Subcutaneous abdominal adipose tissue (tissue), 5 donors: ENCODE measurements at regions not wholly inside any gene's neighbourhood (a gene's known extent, or its start where the extent isn't known, plus 50 kb on each side); places are given as distances from the start of the nearest gene placed in this dataset.
"Not testable (repeated sequence)": the region's sequence is repeated elsewhere in the genome, so short reads cannot be mapped to it uniquely, and the experiment has no call there.

Source experiments
- H3K27ac ChIP-seq: one replicate; pipeline ENCODE4 v1.7.0; 2013; ENCODE audit warnings: low read depth, mild to moderate bottlenecking, inconsistent platforms, low read length, moderate library complexity
- H3K27me3 ChIP-seq, 5 donors: one replicate each; pipeline ENCODE4 v1.7.0; 2013; ENCODE audit warnings: low read length in 5 of 5, inconsistent platforms in 1 of 5; ENCODE audit not compliant: control insufficient read depth in 5 of 5, insufficient read depth in 4 of 5
- H3K36me3 ChIP-seq, 5 donors: one replicate each; pipeline ENCODE4 v1.7.0; 2013; ENCODE audit warnings: low read length in 5 of 5; ENCODE audit not compliant: control insufficient read depth in 5 of 5, insufficient read depth in 5 of 5
- H3K4me1 ChIP-seq, 5 donors: one replicate each; pipeline ENCODE4 v1.7.0; 2013; ENCODE audit warnings: low read length in 5 of 5, mild to moderate bottlenecking in 3 of 5, moderate library complexity in 1 of 5; ENCODE audit not compliant: control insufficient read depth in 5 of 5, insufficient read depth in 5 of 5
- H3K4me3 ChIP-seq, 5 donors: one replicate each; pipeline ENCODE4 v1.7.0; 2013; ENCODE audit warnings: low read length in 5 of 5, low read depth in 1 of 5
- H3K9ac ChIP-seq, 5 donors: one replicate each; pipeline ENCODE4 v1.7.0; 2013; ENCODE audit warnings: low read length in 5 of 5, mild to moderate bottlenecking in 4 of 5, moderate library complexity in 3 of 5
- H3K9me3 ChIP-seq, 5 donors: one replicate each; pipeline ENCODE4 v1.7.0; 2013; ENCODE audit warnings: low read length in 5 of 5; ENCODE audit not compliant: control insufficient read depth in 5 of 5
- donor health status: healthy.
- donor health status: healthy.
- donor health status: healthy.
- donor health status: healthy.
- donor health status: healthy.

DNA sequence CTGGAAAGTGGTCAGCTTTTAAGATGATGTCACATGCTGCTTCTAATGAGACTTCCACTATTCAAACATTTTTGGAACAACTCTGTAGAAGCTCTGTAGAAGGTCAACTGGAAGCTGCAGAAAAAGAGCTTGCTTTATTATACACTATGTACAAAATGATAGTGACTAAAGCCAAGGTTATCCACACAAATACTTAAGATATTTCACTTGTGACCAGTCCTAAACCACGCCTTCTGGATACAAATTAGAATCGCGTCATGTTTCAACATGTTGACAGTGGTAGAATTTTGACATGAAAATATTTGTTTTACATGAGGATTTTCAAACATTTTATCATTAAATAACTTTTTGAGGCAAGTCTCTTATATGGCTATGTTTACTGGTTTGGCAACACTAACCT is 499.6 kb upstream of the PHF14 start:
- Histone ChIP-seq H3K9ac (no peak overlapping the region), H3K9me3 (no peaks in the 10 kb centered on the region), H3K27me3 (no peaks in the 10 kb centered on the region), H3K4me1 (no peaks in the 10 kb centered on the region), H3K27ac (no peak overlapping the region), H3K36me3 (no peaks in the 10 kb centered on the region), H3K4me3 (no peak overlapping the region)

DNA sequence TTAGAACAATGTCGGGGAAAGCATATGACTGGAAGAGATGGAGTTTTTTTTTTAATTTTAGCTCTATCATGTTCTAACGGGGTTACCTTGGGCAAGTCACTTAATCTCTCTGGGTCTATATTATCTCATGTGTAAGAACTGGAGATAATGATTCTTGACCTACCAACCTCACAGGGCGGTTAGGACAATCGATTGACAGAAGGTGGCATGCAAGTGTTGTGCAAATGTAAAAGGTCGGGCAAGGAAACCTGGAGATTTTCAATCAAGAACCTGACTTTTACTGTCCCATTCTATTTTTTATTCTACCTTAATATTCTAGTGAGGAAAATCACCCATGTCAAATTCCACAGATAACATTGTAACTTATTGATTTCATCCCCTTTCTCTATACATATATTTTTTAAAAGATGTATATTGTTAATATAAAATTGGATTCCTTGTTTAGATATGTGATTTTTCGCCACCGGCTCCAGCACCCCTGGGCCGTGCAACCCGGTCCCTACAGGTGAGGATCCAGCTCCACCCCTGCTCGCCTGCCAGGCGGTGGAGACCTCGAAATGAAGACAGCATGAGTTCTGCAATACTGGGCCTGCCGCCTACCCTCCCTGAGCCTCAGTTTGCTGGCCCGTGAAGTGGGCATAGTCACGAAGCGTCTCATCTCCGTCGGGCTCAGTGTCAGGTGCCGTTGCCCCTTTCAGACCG is 497.6 kb upstream of the PHF14 start:
- no peak overlapping the region for H3K9ac ChIP-seq
- no peak overlapping the region for H3K27ac ChIP-seq
- no peaks in the 10 kb centered on the region for H3K27me3 ChIP-seq
- H3K4me1 ChIP-seq: no peaks in the 10 kb centered on the region
- no peaks in the 10 kb centered on the region for H3K36me3 ChIP-seq
- H3K9me3 ChIP-seq: no peaks in the 10 kb centered on the region
- H3K4me3 ChIP-seq: no peak overlapping the region

DNA sequence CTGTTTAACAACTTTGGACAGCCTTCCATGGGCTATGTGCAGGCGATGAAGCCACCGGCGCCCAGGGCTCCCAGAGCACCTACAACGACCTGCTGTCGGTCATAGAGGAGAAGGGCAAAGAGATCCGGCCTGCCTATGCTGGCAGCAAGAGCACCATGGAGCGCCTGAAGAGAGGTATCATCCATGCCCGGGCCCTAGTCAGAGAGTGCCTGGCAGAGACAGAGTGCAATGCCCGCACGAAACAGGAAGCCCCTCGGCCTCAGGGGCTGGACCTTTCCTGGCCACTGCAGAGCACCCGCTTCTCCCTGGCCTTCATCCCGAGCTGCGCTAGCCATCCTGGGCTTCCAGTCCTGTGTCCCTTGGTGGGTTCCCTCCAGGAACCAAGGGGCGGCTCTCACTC is 497.0 kb upstream of the PHF14 start:
- Histone ChIP-seq H3K9ac (no peak overlapping the region), H3K9me3 (no peaks in the 10 kb centered on the region), H3K4me1 (no peaks in the 10 kb centered on the region), H3K27me3 (no peaks in the 10 kb centered on the region), H3K27ac (no peak overlapping the region), H3K4me3 (no peak overlapping the region), H3K36me3 (no peaks in the 10 kb centered on the region)

DNA sequence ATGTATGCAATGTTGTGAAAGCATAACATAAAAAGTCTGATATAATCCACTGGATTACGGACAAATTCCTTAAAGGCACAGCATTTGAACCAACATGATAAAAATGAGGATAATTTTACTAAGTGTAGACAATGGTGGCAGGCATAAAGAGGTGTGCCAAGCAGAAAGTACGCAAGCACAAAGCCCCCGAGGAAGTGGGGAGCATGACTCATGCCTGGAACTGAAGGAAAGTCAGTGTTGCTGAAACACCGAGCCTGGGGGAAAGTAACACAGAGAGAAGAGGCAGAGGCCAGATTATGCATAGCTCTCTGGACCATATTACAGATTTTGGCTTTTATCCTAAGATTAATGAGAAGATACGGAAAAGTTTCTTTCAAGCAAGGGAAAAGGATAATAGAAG is 490.0 kb upstream of the PHF14 start:
- Histone ChIP-seq H3K9me3 (no peaks in the 10 kb centered on the region), H3K9ac (no peak overlapping the region), H3K4me1 (no peaks in the 10 kb centered on the region), H3K36me3 (no peaks in the 10 kb centered on the region), H3K4me3 (no peak overlapping the region), H3K27ac (no peak overlapping the region), H3K27me3 (no peaks in the 10 kb centered on the region)

DNA sequence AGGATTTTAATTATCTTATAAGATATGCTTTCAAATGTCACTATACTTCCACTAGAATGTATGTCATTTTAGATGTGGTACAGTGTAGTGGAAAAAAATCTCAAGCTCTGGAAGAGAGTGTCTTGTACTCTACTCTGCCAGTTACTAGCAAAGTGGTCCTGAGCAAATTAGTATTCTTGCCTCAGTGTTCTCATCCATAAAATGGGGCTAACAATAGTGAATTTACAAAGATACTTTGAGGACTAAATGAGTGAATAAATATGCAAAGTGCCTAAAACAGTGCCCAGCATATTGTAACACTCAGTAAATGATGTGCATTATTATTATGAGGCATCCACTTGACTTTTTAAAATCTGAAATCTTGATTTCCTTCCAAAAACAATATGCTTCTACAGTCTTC is 488.9 kb upstream of the PHF14 start:
- no peaks in the 10 kb centered on the region for H3K27me3 ChIP-seq
- no peak overlapping the region for H3K9ac ChIP-seq
- H3K4me3 ChIP-seq: no peak overlapping the region
- H3K27ac ChIP-seq: no peak overlapping the region
- no peaks in the 10 kb centered on the region for H3K36me3 ChIP-seq
- no peaks in the 10 kb centered on the region for H3K9me3 ChIP-seq
- no peaks in the 10 kb centered on the region for H3K4me1 ChIP-seq

DNA sequence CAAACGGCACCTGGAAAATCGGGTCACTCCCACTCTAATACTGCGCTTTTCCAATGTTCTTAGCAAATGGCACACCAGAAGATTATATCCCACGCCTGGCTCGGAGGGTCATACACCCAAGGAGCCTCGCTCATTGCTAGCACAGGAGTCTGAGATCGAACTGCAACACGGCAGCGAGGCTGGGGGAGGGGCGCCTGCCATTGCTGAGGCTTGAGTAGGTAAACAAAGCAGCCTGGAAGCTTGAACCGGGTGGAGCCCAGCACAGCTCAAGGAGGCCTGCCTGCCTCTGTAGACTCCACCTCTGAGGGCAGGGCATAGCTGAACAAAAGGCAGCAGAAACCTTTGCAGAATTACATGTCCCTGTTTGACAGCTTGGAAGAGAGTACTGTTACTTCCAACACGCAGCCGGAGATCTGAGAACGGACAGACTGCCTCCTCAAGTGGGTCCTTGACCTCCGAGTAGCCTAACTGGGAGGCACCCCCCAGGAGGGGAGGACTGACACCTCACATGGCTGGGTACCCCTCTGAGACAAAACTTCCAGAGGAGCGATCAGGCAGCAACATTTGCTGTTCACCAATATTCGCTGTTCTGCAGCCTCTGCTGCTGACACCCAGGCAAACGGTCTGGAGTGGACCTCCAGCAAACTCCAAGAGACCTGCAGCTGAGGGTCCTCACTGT is 472.3 kb upstream of the PHF14 start:
- H3K4me3 ChIP-seq, H3K27me3 ChIP-seq, H3K36me3 ChIP-seq, H3K27ac ChIP-seq, H3K9ac ChIP-seq, H3K4me1 ChIP-seq: not testable (repeated sequence)
- peaks cover 0 to 11% (median 2%) of the 10 kb centered on the region in 5 donors for H3K9me3 ChIP-seq

DNA sequence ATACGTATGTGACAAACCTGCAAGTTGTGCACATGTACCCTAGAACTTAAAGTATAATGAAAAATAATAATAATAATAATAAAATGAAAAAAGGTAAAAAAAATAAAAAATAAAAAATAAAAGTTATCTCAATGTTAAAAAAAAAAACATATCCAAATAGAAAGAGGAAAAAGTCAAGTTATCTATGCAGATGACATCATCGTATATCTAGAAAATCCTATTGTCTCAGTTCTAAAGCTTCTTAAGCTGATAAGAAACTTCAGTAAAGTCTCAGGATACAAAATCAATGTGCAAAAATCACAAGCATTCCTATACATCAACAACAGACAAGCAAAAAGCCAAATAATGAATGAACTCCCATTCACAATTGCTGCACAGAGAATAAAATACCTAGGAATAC is 466.6 kb upstream of the PHF14 start:
- no peaks in the 10 kb centered on the region for H3K36me3 ChIP-seq
- no peak overlapping the region for H3K4me3 ChIP-seq
- H3K9ac ChIP-seq: no peak overlapping the region
- no peak overlapping the region for H3K27ac ChIP-seq
- no peaks in the 10 kb centered on the region for H3K27me3 ChIP-seq
- peaks cover 0 to 7% (median 3%) of the 10 kb centered on the region in 5 donors for H3K9me3 ChIP-seq
- no peaks in the 10 kb centered on the region for H3K4me1 ChIP-seq

DNA sequence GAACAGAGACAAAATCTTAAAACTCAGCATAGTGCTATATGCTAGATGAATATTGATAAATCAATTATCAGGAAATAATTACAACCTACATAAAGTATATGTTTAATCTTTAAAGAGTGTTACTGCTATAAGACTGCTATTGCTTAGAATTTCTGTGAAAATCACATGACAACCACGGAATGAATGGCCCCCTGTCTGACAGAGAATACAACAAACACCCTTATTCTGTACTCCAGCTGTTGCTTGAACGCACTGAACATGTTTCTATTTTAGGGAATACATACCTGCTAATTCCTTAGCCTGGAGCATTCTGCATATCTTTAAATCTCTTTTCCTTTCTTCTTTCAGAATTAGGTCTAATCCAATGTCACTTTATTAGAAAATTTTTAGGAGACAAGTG is 452.4 kb upstream of the PHF14 start:
- Histone ChIP-seq H3K9ac (no peak overlapping the region), H3K27ac (no peak overlapping the region), H3K27me3 (no peaks in the 10 kb centered on the region), H3K4me3 (no peak overlapping the region), H3K4me1 (no peaks in the 10 kb centered on the region), H3K9me3 (no peaks in the 10 kb centered on the region), H3K36me3 (no peaks in the 10 kb centered on the region)

DNA sequence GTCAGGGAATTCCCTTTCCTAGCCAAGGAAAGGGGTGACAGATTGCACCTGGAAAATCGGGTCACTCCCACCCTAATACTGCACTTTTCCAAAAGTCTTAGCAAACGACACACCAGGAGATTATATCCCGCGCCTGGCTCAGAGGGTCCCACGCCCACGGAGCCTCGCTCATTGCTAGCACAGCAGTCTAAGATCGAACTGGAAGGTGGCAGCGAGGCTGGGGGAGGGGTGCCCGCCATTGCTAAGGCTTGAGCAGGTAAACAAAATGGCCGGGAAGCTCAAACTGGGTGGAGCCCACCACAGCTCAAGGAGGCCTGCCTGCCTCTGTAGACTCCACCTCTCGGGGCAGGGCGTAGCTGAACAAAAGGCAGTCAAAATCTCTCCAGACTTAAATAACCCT is 440.2 kb upstream of the PHF14 start:
- not testable (repeated sequence) for H3K27me3 ChIP-seq

DNA sequence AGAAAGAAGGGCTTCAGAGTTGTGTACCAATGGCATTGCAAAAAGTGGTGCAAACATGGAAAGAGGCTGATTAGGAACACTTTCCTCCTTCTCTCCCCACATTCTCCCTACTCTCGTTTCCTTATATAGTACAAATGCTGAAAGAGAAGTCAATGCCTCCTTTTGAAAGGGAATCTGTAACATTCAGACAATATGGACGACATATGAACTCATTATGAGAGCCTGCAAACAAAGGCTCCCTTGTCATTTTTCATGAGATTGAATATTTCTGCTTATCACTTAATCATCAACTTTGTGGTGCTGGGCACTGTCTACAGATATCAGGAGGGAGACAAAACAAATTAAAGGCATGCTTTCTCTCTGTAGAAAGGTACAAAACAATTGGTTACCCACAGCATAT is 437.1 kb upstream of the PHF14 start:
- Histone ChIP-seq H3K9ac (no peak overlapping the region), H3K4me3 (no peak overlapping the region), H3K9me3 (peaks cover 0 to 6% (median 0%) of the 10 kb centered on the region in 5 donors), H3K27me3 (no peaks in the 10 kb centered on the region), H3K36me3 (no peaks in the 10 kb centered on the region), H3K27ac (no peak overlapping the region), H3K4me1 (no peaks in the 10 kb centered on the region)

More for the DNA sequence above, 440.2 kb upstream of the PHF14 start:
- H3K9me3 ChIP-seq, H3K27ac ChIP-seq, H3K4me1 ChIP-seq, H3K4me3 ChIP-seq, H3K9ac ChIP-seq, H3K36me3 ChIP-seq: not testable (repeated sequence)
